ENCODE measurements at regions not wholly inside any gene's neighbourhood (a gene's known extent, or its start where the extent isn't known, plus 50 kb on each side); places are given as distances from the start of the nearest gene placed in this dataset.

GRCh38 chr5:113989278-113989912 is 372.5 kb upstream of the KCNN2 start:
- Histone ChIP-seq H2AFZ (ENCODE audit: insufficient read depth, low read depth, low read length, poor library complexity, severe bottlenecking) (no peak overlapping the region), H3K4me1 (ENCODE audit: control insufficient read depth in 2 of 2, insufficient read depth in 2 of 2, low read length in 2 of 2) (no peaks in the 10 kb centered on the region), H3K36me3 (replicated peaks in 1 of 2; ENCODE audit: control extremely low read depth in 1 of 2, control insufficient read depth in 1 of 2, extremely low read depth in 1 of 2, insufficient read depth in 2 of 2, low read length in 1 of 2) (no peaks in the 10 kb centered on the region), H3K4me3 (ENCODE audit: control extremely low read depth in 1 of 5, extremely low read depth in 1 of 5, insufficient read depth in 1 of 5, low read depth in 2 of 5, low read length in 4 of 5) (no peak overlapping the region), H4K20me1 (ENCODE audit: control insufficient read depth, insufficient read depth, low read length, poor library complexity, severe bottlenecking) (no peaks in the 10 kb centered on the region), H3K4me2 (replicated peaks; ENCODE audit: low read depth, low read length, poor library complexity, severe bottlenecking) (no peak overlapping the region), H3K9ac (ENCODE audit: low read length) (no peak overlapping the region), H3K79me2 (ENCODE audit: control insufficient read depth, insufficient read depth, low read length) (no peaks in the 10 kb centered on the region), H3K9me3 (ENCODE audit: control extremely low read depth in 1 of 3, control insufficient read depth in 2 of 3, insufficient read depth in 1 of 3, low read length in 2 of 3) (no peaks in the 10 kb centered on the region), H3K27me3 (replicated peaks in 1 of 4; ENCODE audit: control extremely low read depth in 1 of 4, control insufficient read depth in 3 of 4, insufficient read depth in 4 of 4, low read length in 3 of 4) (no peaks in the 10 kb centered on the region), H3K27ac (ENCODE audit: low read length in 2 of 2) (no peak overlapping the region)
- Mint-ChIP-seq H3K27ac (no peak overlapping the region), H3K4me3 (no peak overlapping the region), H3K4me1 (no peaks in the 10 kb centered on the region), H3K27me3 (no peaks in the 10 kb centered on the region), H3K9me3 (ENCODE audit: insufficient read depth) (peaks cover 2% of the 10 kb centered on the region)
- WGBS (ENCODE audit: insufficient coverage): 83% methylated on average over 1 of the region's 6 CpGs
- DNase-seq: no peak
- intact Hi-C loops (cut with micrococcal nuclease): no loop called here
- CTCF ChIA-PET: no interaction called here
- POLR2A ChIA-PET: no interaction called here
- no peak for TF ChIP-seq EZH2 (IDR thresholded peaks at IDR 0.05; ENCODE audit: borderline replicate concordance, insufficient read depth, low read depth, low read length, poor library complexity, severe bottlenecking)
- TF ChIP-seq, protein P1, sequence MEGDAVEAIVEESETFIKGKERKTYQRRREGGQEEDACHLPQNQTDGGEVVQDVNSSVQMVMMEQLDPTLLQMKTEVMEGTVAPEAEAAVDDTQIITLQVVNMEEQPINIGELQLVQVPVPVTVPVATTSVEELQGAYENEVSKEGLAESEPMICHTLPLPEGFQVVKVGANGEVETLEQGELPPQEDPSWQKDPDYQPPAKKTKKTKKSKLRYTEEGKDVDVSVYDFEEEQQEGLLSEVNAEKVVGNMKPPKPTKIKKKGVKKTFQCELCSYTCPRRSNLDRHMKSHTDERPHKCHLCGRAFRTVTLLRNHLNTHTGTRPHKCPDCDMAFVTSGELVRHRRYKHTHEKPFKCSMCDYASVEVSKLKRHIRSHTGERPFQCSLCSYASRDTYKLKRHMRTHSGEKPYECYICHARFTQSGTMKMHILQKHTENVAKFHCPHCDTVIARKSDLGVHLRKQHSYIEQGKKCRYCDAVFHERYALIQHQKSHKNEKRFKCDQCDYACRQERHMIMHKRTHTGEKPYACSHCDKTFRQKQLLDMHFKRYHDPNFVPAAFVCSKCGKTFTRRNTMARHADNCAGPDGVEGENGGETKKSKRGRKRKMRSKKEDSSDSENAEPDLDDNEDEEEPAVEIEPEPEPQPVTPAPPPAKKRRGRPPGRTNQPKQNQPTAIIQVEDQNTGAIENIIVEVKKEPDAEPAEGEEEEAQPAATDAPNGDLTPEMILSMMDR (IDR thresholded peaks at IDR 0.05): no peak
- ATAC-seq (ENCODE audit: low read depth): no peak

GRCh38 chr5:113989913-113990305 is 372.0 kb upstream of the KCNN2 start:
- H3K4me3 Mint-ChIP-seq: no peak overlapping the region
- intact Hi-C loops (cut with micrococcal nuclease): no loop called here
- no peaks in the 10 kb centered on the region for H4K20me1 ChIP-seq (ENCODE audit: control insufficient read depth, insufficient read depth, low read length, poor library complexity, severe bottlenecking)
- ChIA-PET POLR2A (no interaction called here), CTCF (no interaction called here)
- H3K27ac ChIP-seq (ENCODE audit: low read length in 2 of 2): no peak overlapping the region
- no peaks in the 10 kb centered on the region for H3K4me1 Mint-ChIP-seq
- DNase-seq (no peak), ATAC-seq (ENCODE audit: low read depth) (no peak)
- no peaks in the 10 kb centered on the region for H3K79me2 ChIP-seq (ENCODE audit: control insufficient read depth, insufficient read depth, low read length)
- no peaks in the 10 kb centered on the region for H3K27me3 Mint-ChIP-seq
- H3K4me2 ChIP-seq (replicated peaks; ENCODE audit: low read depth, low read length, poor library complexity, severe bottlenecking): no peak overlapping the region
- TF ChIP-seq, protein P1 (IDR thresholded peaks at IDR 0.05): no peak
- TF ChIP-seq EZH2 (IDR thresholded peaks at IDR 0.05; ENCODE audit: borderline replicate concordance, insufficient read depth, low read depth, low read length, poor library complexity, severe bottlenecking): no peak
- H3K27ac Mint-ChIP-seq: no peak overlapping the region
- H3K9me3 Mint-ChIP-seq (ENCODE audit: insufficient read depth): peaks cover 2% of the 10 kb centered on the region
- no peak overlapping the region for H3K4me3 ChIP-seq (ENCODE audit: control extremely low read depth in 1 of 5, extremely low read depth in 1 of 5, insufficient read depth in 1 of 5, low read depth in 2 of 5, low read length in 4 of 5)
- no peak overlapping the region for H2AFZ ChIP-seq (ENCODE audit: insufficient read depth, low read depth, low read length, poor library complexity, severe bottlenecking)
- no peaks in the 10 kb centered on the region for H3K36me3 ChIP-seq (replicated peaks in 1 of 2; ENCODE audit: control extremely low read depth in 1 of 2, control insufficient read depth in 1 of 2, extremely low read depth in 1 of 2, insufficient read depth in 2 of 2, low read length in 1 of 2)
- H3K4me1 ChIP-seq (ENCODE audit: control insufficient read depth in 2 of 2, insufficient read depth in 2 of 2, low read length in 2 of 2): no peaks in the 10 kb centered on the region
- H3K27me3 ChIP-seq (replicated peaks in 1 of 4; ENCODE audit: control extremely low read depth in 1 of 4, control insufficient read depth in 3 of 4, insufficient read depth in 4 of 4, low read length in 3 of 4): no peaks in the 10 kb centered on the region
- H3K9ac ChIP-seq (ENCODE audit: low read length): no peak overlapping the region
- no peaks in the 10 kb centered on the region for H3K9me3 ChIP-seq (ENCODE audit: control extremely low read depth in 1 of 3, control insufficient read depth in 2 of 3, insufficient read depth in 1 of 3, low read length in 2 of 3)

Measured in B cell (primary cell).